BLaER1 (cell line): ENCODE measurements at regions not wholly inside any gene's neighbourhood (a gene's known extent, or its start where the extent isn't known, plus 50 kb on each side); places are given as distances from the start of the nearest gene placed in this dataset.

Source experiments
- H3K27ac ChIP-seq: shearing (Covaris generic); formaldehyde crosslinking; 2 replicates; pipeline ENCODE4 v1.8.1; 2022
- H3K27me3 ChIP-seq: shearing (Covaris generic); formaldehyde crosslinking; 2 replicates; pipeline ENCODE4 v1.8.1; 2022
- H3K36me3 ChIP-seq: shearing (Covaris generic); formaldehyde crosslinking; 2 replicates; pipeline ENCODE4 v1.8.1; 2022
- H3K4me1 ChIP-seq: shearing (Covaris generic); formaldehyde crosslinking; 2 replicates; pipeline ENCODE4 v1.8.1; 2022
- H3K4me2 ChIP-seq: shearing (Covaris generic); formaldehyde crosslinking; 2 replicates; pipeline ENCODE4 v1.8.1; 2022
- H3K4me3 ChIP-seq: shearing (Covaris generic); formaldehyde crosslinking; 2 replicates; pipeline ENCODE4 v1.8.1; 2022
- H3K9ac ChIP-seq: shearing (Covaris generic); formaldehyde crosslinking; 2 replicates; pipeline ENCODE4 v1.8.1; 2022
- H3K9me3 ChIP-seq: shearing (Covaris generic); formaldehyde crosslinking; 2 replicates; pipeline ENCODE4 v1.8.1; 2022
- H4K20me1 ChIP-seq: shearing (Covaris generic); formaldehyde crosslinking; 2 replicates; pipeline ENCODE4 v1.8.1; 2022
- Cebpa-rat ChIP-seq: shearing (Covaris generic); IDR thresholded peaks from 2 replicates; pipeline ENCODE4 v1.8.1; 2022

DNA sequence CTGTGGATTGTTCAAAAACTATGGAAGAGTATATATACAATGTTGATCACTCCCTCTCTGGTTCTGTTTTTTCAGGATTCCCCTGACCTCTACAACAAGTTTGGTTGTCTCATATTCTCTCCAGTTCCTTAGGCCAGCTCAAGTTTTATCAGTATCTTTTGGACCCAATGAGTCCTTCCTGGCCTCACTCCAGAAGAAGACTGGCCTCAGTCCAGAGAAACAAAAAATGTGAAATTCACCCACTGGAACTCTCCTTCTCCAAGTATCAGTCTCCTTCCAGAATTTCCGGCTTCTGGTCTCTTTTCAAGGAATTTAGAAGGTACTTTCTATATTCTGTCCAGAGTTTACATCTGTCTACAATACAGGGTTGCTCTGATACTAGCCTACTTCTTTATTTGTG lies 537.8 kb upstream of the FTMT start:
- no peaks in the 10 kb centered on the region for H3K36me3 ChIP-seq
- H3K4me1 ChIP-seq: no peaks in the 10 kb centered on the region
- H3K9me3 ChIP-seq: no peaks in the 10 kb centered on the region
- no peak overlapping the region for H3K9ac ChIP-seq
- no peak overlapping the region for H3K4me2 ChIP-seq
- H4K20me1 ChIP-seq: no peaks in the 10 kb centered on the region
- H3K27me3 ChIP-seq: no peaks in the 10 kb centered on the region
- no peak overlapping the region for H3K4me3 ChIP-seq
- H3K27ac ChIP-seq: no peak overlapping the region
- TF ChIP-seq Cebpa-rat: no peak

DNA sequence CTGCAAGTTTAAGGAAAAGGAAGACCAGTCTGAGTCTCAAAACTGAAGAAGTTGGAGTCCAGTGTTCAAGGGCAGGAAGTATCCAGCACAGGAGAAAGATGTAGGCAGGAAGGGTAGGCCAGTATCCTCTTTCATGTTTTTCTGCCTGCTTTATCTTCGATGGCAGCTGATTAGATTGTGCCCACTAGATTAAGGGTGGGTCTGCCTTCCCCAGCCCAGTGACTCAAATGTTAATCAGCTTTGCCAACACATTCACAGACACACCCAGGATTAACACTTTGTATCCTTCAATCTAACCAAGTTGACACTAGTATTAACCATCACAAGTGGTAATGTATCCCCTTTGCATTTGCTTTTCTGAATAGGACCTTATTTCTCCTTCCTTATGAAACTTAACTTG lies 535.9 kb upstream of the FTMT start:
- no peaks in the 10 kb centered on the region for H3K36me3 ChIP-seq
- no peak for TF ChIP-seq Cebpa-rat

DNA sequence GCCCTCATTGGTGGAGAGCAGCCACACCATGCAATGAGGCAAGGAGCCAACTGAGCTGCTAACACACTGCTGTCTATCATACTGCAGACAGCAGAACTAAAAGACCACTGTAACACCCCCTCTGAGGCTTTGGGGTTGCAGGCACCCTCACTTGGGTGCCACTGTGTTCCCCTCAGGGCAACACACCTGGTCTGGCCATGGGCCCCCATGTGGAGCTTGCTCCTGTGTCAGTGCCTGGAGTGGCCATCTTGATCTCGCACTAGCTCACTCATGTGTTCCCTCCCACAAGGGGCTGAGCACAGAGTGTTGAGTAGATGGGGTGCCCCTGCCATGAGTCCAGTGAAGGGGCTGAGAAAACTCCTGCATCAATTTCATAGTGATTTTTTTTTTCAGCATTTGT lies 532.4 kb upstream of the FTMT start:
- no peak overlapping the region for H3K4me3 ChIP-seq

More for the DNA sequence above, 535.9 kb upstream of the FTMT start:
- Histone ChIP-seq H3K9ac (no peak overlapping the region), H3K27ac (no peak overlapping the region), H3K4me3 (no peak overlapping the region), H3K9me3 (no peaks in the 10 kb centered on the region), H4K20me1 (no peaks in the 10 kb centered on the region), H3K27me3 (no peaks in the 10 kb centered on the region), H3K4me1 (no peaks in the 10 kb centered on the region), H3K4me2 (no peak overlapping the region)

DNA sequence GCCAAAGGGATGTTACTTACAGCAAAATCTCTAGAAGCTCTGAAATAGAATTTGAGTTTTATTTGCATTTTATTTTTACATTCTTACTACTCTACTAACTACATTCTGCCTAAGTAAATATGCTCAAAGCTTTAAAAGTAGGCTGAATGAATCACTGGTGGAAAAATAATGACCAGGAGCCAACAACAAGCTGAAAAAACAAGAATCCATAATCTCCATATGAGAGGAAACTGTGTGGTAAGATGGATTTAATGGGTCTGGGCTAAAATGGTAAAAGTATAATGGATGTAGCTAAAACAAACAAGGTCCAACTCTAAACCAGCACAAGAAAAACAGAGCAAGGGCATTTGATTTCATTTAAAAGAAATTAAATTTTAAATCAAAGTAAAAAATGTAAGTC lies 525.8 kb upstream of the FTMT start:
- no peak overlapping the region for H3K4me3 ChIP-seq
- H3K27me3 ChIP-seq: no peaks in the 10 kb centered on the region
- no peaks in the 10 kb centered on the region for H3K36me3 ChIP-seq
- H3K4me1 ChIP-seq: no peaks in the 10 kb centered on the region
- TF ChIP-seq Cebpa-rat: no peak
- no peak overlapping the region for H3K27ac ChIP-seq
- no peak overlapping the region for H3K4me2 ChIP-seq
- H4K20me1 ChIP-seq: no peaks in the 10 kb centered on the region
- no peaks in the 10 kb centered on the region for H3K9me3 ChIP-seq
- no peak overlapping the region for H3K9ac ChIP-seq

More for the DNA sequence above, 532.4 kb upstream of the FTMT start:
- no peak for TF ChIP-seq Cebpa-rat
- Histone ChIP-seq H3K27me3 (no peaks in the 10 kb centered on the region), H3K9me3 (no peaks in the 10 kb centered on the region), H4K20me1 (no peaks in the 10 kb centered on the region), H3K4me1 (no peaks in the 10 kb centered on the region), H3K27ac (no peak overlapping the region), H3K36me3 (no peaks in the 10 kb centered on the region), H3K9ac (no peak overlapping the region), H3K4me2 (no peak overlapping the region)

DNA sequence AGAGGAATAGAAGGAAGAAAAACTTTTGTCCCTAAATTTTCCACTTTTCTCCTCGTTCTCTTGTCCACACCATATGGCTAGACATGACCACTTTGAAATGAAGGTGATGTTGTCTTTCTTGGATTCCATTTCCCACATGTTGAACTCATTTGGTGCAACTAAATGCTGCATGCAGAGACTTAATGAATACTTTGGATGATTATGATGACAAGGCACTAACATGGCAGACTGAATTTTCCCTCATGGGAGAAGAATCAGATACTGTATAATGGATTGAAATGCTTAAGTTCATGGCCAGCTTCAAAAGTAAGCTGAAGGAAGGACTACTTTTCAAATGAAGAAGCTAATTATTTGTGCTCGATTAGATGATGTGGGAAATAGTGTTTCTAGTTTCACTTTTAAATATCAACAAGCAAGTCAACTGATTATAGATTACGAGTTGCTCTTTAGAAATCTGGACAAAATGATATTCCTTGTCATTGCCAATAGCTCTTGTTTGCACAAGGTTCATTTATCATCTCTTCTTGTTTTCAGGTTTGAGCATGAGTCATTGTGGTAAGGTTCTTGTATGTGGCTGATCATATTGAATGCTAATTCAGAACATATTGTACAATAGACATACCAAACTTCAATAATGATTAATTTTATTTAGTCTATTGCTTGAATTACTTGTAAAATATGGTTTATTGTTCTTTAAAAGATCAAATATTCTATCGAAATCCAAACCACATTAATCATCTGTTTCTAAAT lies 501.3 kb upstream of the FTMT start:
- Histone ChIP-seq H3K4me2 (no peak overlapping the region), H4K20me1 (no peaks in the 10 kb centered on the region), H3K36me3 (no peaks in the 10 kb centered on the region), H3K27ac (no peak overlapping the region), H3K4me1 (no peaks in the 10 kb centered on the region), H3K9ac (no peak overlapping the region), H3K4me3 (no peak overlapping the region), H3K9me3 (no peaks in the 10 kb centered on the region), H3K27me3 (no peaks in the 10 kb centered on the region)
- TF ChIP-seq Cebpa-rat: no peak

DNA sequence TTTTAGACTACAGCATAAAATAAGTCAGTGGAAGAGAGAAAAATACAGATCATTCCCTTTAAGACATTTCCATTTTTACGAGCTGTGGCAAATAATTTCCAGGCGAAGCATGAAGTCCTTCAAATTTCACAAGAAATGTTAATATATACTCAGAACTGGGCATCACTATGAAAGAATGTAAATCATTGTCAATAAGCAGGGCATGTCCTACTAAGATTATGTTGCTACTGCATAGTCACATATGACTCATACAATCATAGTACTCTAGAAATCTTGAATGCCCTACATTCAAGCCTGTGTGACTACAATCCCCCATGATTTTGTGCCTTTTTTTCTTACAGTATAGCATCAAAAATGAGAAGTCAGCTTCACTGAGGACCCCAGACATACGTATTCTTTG lies 485.2 kb upstream of the FTMT start:
- Histone ChIP-seq H3K27ac (no peak overlapping the region), H3K36me3 (no peaks in the 10 kb centered on the region), H3K9ac (no peak overlapping the region), H3K27me3 (no peaks in the 10 kb centered on the region), H4K20me1 (no peaks in the 10 kb centered on the region), H3K4me3 (no peak overlapping the region), H3K4me2 (no peak overlapping the region), H3K9me3 (no peaks in the 10 kb centered on the region), H3K4me1 (no peaks in the 10 kb centered on the region)
- TF ChIP-seq Cebpa-rat: no peak

DNA sequence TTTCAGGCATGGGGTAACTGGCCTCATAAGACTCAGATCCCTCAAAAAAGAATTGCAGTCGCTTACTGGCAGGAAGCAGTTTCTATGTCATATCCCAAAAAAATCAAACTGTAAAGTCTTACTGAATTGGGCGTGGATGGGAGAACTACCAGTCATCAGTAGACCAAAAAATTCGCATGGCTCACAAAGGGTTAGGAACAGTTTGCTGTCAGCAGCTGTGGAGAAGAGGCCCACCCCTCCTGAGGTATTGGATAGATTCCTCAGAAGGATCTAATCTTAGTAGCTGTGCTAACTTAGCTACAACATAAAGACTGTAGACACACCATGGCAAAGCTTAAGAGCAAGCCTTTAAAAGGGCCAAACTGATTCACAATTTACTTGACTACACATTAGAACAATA lies 478.3 kb upstream of the FTMT start:
- H3K27ac ChIP-seq: no peak overlapping the region
- H4K20me1 ChIP-seq: no peaks in the 10 kb centered on the region
- no peaks in the 10 kb centered on the region for H3K4me1 ChIP-seq
- H3K36me3 ChIP-seq: no peaks in the 10 kb centered on the region
- no peak overlapping the region for H3K4me3 ChIP-seq
- H3K4me2 ChIP-seq: no peak overlapping the region
- no peaks in the 10 kb centered on the region for H3K9me3 ChIP-seq
- no peak for TF ChIP-seq Cebpa-rat
- H3K9ac ChIP-seq: no peak overlapping the region
- H3K27me3 ChIP-seq: no peaks in the 10 kb centered on the region

DNA sequence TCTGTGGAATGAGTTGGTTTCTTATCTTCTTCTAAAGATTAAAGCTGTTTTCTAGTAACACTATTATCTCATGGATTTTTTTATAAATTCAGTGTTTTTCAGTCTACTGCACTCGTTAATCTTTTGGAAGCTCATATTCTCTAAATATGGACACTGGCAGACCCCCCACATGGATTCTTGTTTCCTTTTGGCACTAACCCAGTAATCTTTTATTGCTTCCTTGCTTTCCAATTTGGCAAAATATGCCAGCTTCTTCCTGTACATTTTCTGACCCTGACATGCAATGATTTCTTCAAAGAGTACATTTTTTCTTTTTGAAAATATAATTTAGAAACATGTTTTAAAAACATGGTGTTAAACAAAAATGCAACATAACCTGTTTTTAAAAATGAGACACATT lies 474.2 kb upstream of the FTMT start:
- Histone ChIP-seq H3K4me1 (no peaks in the 10 kb centered on the region), H3K9ac (no peak overlapping the region), H3K4me3 (no peak overlapping the region), H3K9me3 (no peaks in the 10 kb centered on the region), H3K27ac (no peak overlapping the region), H3K36me3 (no peaks in the 10 kb centered on the region), H4K20me1 (no peaks in the 10 kb centered on the region), H3K27me3 (no peaks in the 10 kb centered on the region), H3K4me2 (no peak overlapping the region)
- no peak for TF ChIP-seq Cebpa-rat

DNA sequence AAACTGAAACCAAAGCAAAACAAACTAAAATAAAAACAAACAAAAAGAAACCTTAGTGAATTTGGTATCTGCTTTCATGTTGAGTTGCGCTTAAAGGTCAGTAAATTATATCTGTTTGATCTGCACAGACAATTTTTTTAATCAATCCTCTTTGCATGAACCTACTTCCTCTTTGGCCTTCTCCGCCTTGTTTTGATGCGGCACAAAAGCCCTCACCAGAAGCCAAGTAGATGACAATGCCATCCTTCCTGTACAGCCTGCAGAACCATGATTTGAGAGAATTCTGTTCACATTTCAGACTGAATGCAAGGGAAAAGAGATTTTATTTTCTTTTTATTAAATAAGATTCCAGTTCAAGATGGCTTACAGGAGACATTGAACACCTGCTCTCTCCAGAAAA lies 473.6 kb upstream of the FTMT start:
- Histone ChIP-seq H3K4me3 (no peak overlapping the region), H4K20me1 (no peaks in the 10 kb centered on the region), H3K36me3 (no peaks in the 10 kb centered on the region), H3K4me2 (no peak overlapping the region), H3K9ac (no peak overlapping the region), H3K4me1 (no peaks in the 10 kb centered on the region), H3K9me3 (no peaks in the 10 kb centered on the region), H3K27me3 (no peaks in the 10 kb centered on the region), H3K27ac (no peak overlapping the region)
- TF ChIP-seq Cebpa-rat: no peak

DNA sequence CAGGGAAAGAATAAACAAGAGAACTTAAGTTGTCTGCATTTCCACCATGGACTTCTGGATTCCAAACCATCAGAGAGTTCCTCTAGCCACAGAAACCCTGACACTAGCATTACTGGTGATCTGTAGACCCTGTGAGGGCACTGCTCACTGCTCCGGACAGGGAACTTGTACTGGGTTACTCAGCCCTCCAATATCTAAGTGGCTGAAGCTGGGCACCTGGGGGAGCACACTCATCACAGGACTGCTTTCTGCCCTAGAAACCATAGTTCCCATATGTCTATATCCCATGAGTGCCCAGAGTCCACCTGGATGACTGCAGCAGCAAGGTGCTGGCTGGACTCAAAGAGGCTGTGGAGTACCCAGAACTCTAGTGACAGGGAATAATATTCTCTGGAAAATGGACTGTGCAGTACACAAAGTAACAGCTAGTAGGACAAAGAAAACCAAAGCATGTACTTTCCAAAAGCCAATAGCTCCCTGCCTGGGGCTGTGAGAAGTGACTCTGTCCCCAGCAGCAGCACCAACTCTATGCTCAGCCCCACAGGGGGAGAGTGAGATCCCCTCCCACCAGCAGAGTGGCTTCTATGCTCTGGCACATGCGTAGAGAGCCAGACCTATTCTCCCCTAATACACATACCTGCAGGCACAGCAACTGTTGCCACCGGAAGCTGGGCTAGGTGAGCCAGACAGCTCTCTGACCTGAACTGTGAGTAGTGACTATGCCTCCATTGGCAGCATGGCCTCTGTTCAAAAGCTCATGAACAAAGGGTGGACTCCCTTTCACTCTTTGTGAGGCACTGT lies 472.9 kb upstream of the FTMT start:
- Histone ChIP-seq H4K20me1 (no peaks in the 10 kb centered on the region), H3K9ac (no peak overlapping the region), H3K36me3 (no peaks in the 10 kb centered on the region), H3K27me3 (no peaks in the 10 kb centered on the region), H3K9me3 (no peaks in the 10 kb centered on the region), H3K4me3 (no peak overlapping the region), H3K4me1 (no peaks in the 10 kb centered on the region), H3K4me2 (no peak overlapping the region), H3K27ac (no peak overlapping the region)
- TF ChIP-seq Cebpa-rat: no peak
